Smooth muscle cell (in vitro differentiated cells): ENCODE measurements at regions not wholly inside any gene's neighbourhood (a gene's known extent, or its start where the extent isn't known, plus 50 kb on each side); places are given as distances from the start of the nearest gene placed in this dataset.
"Not testable (repeated sequence)": the region's sequence is repeated elsewhere in the genome, so short reads cannot be mapped to it uniquely, and the experiment has no call there.

Source experiments
- DNase-seq: peaks from one replicate; lab custom pipeline; 2025; ENCODE audit not compliant: unreplicated experiment; lab: John Stamatoyannopoulos, UW
- H2AFZ ChIP-seq: fragments of 200-600 bp; sonication (generic); 2 replicates; pipeline ENCODE4 v1.6.0; 2016; ENCODE audit warnings: antibody characterized with exemption, low read depth, mild to moderate bottlenecking
- H3F3A ChIP-seq: fragments of 200-600 bp; sonication (generic); 2 replicates; pipeline ENCODE4 v1.6.0; 2017; ENCODE audit warnings: antibody characterized with exemption, low read depth
- H3K27ac ChIP-seq: fragments of 200-600 bp; sonication (generic); 2 replicates; pipeline ENCODE4 v1.5.1; 2016; ENCODE audit warnings: low read depth, mild to moderate bottlenecking
- H3K27me3 ChIP-seq: fragments of 200-600 bp; sonication (generic); 2 replicates; pipeline ENCODE4 v1.6.1; 2016; ENCODE audit warnings: low read depth, mild to moderate bottlenecking
- H3K36me3 ChIP-seq: fragments of 200-600 bp; sonication (generic); 2 replicates; pipeline ENCODE4 v1.5.1; 2016; ENCODE audit warnings: low read depth
- H3K4me1 ChIP-seq: fragments of 200-600 bp; sonication (generic); 2 replicates; pipeline ENCODE4 v1.5.1; 2016; ENCODE audit warnings: low read depth
- H3K4me2 ChIP-seq: fragments of 200-600 bp; sonication (generic); 2 replicates; pipeline ENCODE4 v1.6.0; 2016; ENCODE audit warnings: mild to moderate bottlenecking
- H3K4me3 ChIP-seq: fragments of 200-600 bp; sonication (generic); 2 replicates; pipeline ENCODE4 v1.5.1; 2016; ENCODE audit warnings: mild to moderate bottlenecking
- H3K79me2 ChIP-seq: fragments of 200-600 bp; sonication (generic); 2 replicates; pipeline ENCODE4 v1.6.0; 2016; ENCODE audit warnings: low read depth, mild to moderate bottlenecking
- H3K9ac ChIP-seq: fragments of 200-600 bp; sonication (generic); 2 replicates; pipeline ENCODE4 v1.6.0; 2016; ENCODE audit warnings: low read depth
- H3K9me3 ChIP-seq: fragments of 200-600 bp; sonication (generic); replicated peaks from 2 replicates; pipeline ENCODE4 v1.5.1; 2016; ENCODE audit warnings: low read depth
- H4K20me1 ChIP-seq: fragments of 200-600 bp; sonication (generic); 2 replicates; pipeline ENCODE4 v1.6.0; 2016; ENCODE audit warnings: low read depth
- WGBS: methylation state at CpG from one replicate; pipeline ENCODE4 v1.1.7; 2016; ENCODE audit warnings: low lambda C conversion rate; 5-methylcytosine and 5-hydroxymethylcytosine counted together
- TF ChIP-seq, protein P1 (sequence below): fragments of 200-600 bp; sonication (generic); IDR thresholded peaks from 2 replicates; pipeline ENCODE4 v1.5.1; 2017; ENCODE audit warnings: borderline replicate concordance, mild to moderate bottlenecking, antibody characterized with exemption; ENCODE audit not compliant: insufficient read depth, poor library complexity, severe bottlenecking

DNA sequence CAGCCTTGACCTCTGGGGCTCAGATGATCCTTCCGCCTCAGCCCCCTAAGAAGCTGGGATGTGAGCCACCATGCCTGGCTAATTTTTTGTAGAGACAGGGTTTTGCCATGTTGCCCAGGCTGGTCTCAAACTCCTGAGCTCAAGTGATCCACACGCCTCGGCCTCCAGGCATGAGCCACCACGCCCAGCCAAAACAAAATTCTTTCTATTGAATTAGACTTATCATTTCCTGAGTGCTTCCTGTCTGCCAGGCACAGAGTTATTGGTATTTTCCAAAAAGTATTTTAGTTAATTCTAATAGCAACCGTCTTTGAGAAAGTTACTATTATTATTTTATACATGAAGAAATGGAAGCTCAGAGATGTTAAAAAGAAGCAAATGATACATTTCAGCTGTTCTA is 61.4 kb upstream of the LMO2 start:
- WGBS = 90% methylated on average over 5 of the region's 5 CpGs

DNA sequence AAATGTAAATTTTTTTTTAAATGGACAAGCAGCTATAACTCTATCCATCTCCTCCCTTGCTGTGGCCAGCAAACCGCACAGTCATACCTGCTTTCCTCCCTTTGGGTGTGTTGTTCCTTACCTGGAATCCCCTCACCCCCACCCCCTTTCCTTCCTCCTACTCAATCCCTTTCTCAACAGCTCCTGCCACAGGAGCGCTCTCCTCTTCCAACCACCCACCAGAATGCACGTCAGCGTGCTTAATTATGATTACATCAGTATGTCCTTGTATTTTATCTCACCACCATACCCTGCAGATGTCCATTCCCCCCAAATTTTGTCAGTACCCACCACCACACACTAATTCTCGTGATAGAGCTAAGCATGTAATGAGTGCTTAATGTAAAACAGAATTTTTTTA is 60.9 kb upstream of the LMO2 start:
- Histone ChIP-seq H3K9me3 (no peaks in the 10 kb centered on the region), H3K9ac (no peak overlapping the region), H3K4me2 (no peak overlapping the region), H3K27me3 (peaks cover 16% of the 10 kb centered on the region), H4K20me1 (no peaks in the 10 kb centered on the region), H3K27ac (no peak overlapping the region), H3F3A (no peaks in the 10 kb centered on the region), H3K4me1 (no peaks in the 10 kb centered on the region), H2AFZ (no peak overlapping the region), H3K36me3 (no peaks in the 10 kb centered on the region), H3K79me2 (no peaks in the 10 kb centered on the region), H3K4me3 (no peak overlapping the region)
- WGBS = 90% methylated on average over 5 of the region's 5 CpGs
- DNase-seq = no peak
- TF ChIP-seq, protein P1, sequence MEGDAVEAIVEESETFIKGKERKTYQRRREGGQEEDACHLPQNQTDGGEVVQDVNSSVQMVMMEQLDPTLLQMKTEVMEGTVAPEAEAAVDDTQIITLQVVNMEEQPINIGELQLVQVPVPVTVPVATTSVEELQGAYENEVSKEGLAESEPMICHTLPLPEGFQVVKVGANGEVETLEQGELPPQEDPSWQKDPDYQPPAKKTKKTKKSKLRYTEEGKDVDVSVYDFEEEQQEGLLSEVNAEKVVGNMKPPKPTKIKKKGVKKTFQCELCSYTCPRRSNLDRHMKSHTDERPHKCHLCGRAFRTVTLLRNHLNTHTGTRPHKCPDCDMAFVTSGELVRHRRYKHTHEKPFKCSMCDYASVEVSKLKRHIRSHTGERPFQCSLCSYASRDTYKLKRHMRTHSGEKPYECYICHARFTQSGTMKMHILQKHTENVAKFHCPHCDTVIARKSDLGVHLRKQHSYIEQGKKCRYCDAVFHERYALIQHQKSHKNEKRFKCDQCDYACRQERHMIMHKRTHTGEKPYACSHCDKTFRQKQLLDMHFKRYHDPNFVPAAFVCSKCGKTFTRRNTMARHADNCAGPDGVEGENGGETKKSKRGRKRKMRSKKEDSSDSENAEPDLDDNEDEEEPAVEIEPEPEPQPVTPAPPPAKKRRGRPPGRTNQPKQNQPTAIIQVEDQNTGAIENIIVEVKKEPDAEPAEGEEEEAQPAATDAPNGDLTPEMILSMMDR = no peak

More for the DNA sequence above, 61.4 kb upstream of the LMO2 start:
- H3K4me2 ChIP-seq = no peak overlapping the region
- H2AFZ ChIP-seq = no peak overlapping the region
- no peak overlapping the region for H3K9ac ChIP-seq
- H3K27me3 ChIP-seq = peaks cover 16% of the 10 kb centered on the region
- H3K36me3 ChIP-seq = no peaks in the 10 kb centered on the region
- no peaks in the 10 kb centered on the region for H3K4me1 ChIP-seq
- no peaks in the 10 kb centered on the region for H3F3A ChIP-seq
- H3K4me3 ChIP-seq = no peak overlapping the region
- DNase-seq = no peak
- no peaks in the 10 kb centered on the region for H3K9me3 ChIP-seq
- no peaks in the 10 kb centered on the region for H4K20me1 ChIP-seq
- TF ChIP-seq, protein P1 = no peak
- H3K27ac ChIP-seq = no peak overlapping the region
- no peaks in the 10 kb centered on the region for H3K79me2 ChIP-seq

DNA sequence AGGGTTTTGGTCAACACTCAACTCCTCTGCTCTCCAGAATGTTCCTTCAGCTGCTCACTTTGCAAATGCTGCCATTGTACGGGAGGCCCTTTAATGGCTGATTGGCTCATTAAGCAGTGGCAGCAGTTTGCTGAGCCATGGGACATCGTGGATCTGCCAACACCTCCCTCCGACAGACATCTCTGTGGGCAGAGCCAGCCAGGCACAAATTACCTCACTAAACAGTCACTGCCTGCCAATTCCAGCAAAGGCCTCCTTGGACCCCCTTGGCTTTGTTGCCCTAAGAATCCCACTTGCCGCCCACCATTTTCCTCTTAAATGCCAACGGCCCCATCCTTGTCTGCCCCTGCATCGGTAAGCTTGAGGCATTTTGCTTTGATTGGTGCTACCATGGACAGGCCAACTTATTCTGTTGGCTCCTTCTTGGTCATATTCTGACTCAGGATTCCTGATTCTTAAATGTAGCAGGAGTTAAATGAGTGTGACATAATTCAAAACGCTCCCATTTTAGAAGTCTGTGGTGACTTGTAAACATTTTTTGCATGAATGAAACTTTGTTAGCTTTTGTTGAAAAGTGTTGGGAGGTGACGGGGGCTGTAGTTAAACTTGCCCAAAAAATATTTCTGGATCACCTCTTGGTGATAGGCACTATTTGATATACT is 57.5 kb upstream of the LMO2 start:
- Histone ChIP-seq H4K20me1 (no peaks in the 10 kb centered on the region), H3K4me1 (no peaks in the 10 kb centered on the region), H3K9ac (no peak overlapping the region), H3F3A (no peaks in the 10 kb centered on the region), H3K79me2 (no peaks in the 10 kb centered on the region), H2AFZ (no peak overlapping the region), H3K4me3 (no peak overlapping the region), H3K9me3 (no peaks in the 10 kb centered on the region), H3K4me2 (no peak overlapping the region), H3K27ac (no peak overlapping the region), H3K36me3 (no peaks in the 10 kb centered on the region), H3K27me3 (peaks cover 5% of the 10 kb centered on the region)
- 81% methylated on average over 8 of the region's 8 CpGs for WGBS
- TF ChIP-seq, protein P1 = no peak
- DNase-seq = no peak

DNA sequence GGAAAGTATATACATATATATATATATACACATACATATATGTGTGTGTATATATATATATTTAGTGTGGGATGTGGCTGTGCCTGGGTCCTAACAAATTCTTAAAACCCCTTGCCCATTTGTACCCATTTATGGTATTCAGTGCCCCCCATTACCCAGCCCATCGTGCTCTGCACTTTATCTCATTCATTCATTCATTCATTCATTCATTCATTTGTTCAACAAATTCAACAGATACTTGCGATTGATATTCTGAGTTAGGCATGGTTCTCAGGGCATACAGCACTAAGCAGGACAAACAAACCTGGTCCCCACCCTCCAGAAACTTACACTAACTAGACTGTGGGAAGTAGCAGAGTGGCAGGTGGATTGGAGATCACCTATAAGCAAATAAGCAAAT is 56.6 kb upstream of the LMO2 start:
- Histone ChIP-seq H3K4me1 (no peaks in the 10 kb centered on the region), H3K4me3 (no peak overlapping the region), H3F3A (no peaks in the 10 kb centered on the region), H3K9ac (no peak overlapping the region), H3K36me3 (no peaks in the 10 kb centered on the region), H2AFZ (no peak overlapping the region), H4K20me1 (no peaks in the 10 kb centered on the region), H3K9me3 (no peaks in the 10 kb centered on the region), H3K27me3 (no peaks in the 10 kb centered on the region), H3K4me2 (no peak overlapping the region), H3K27ac (no peak overlapping the region), H3K79me2 (no peaks in the 10 kb centered on the region)
- 76% methylated on average over 2 of the region's 2 CpGs for WGBS
- no peak for DNase-seq
- TF ChIP-seq, protein P1 = no peak

DNA sequence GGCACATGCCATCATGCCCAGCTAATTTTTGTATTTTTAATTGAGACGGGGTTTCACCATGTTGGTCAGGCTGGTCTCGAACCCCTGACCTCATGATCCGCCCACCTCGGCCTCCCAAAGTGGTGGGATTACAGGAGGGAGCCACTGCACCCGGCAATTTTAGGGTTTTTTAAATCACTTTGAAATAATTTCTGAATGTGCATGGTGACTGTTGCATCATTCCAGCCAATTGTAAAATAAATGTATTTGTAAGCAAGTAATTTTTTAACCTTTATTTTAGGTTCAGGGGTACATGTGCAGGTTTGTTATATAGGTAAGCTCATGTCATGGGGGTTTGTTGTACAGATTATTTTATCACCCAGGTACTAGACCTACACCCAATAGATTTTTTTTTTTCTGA is 56.0 kb upstream of the LMO2 start:
- DNase-seq, H4K20me1 ChIP-seq, H3K4me2 ChIP-seq, H3K4me1 ChIP-seq, H3K36me3 ChIP-seq, H2AFZ ChIP-seq, H3F3A ChIP-seq, H3K4me3 ChIP-seq, H3K9me3 ChIP-seq, H3K79me2 ChIP-seq, H3K27me3 ChIP-seq, H3K27ac ChIP-seq, H3K9ac ChIP-seq: not testable (repeated sequence)
- 90% methylated on average over 5 of the region's 5 CpGs for WGBS
